GM18858 (cell line): ENCODE measurements at regions not wholly inside any gene's neighbourhood (a gene's known extent, or its start where the extent isn't known, plus 50 kb on each side); places are given as distances from the start of the nearest gene placed in this dataset.

Experiments
- ATAC-seq: cut with Tn5 transposase; IDR thresholded peaks from one replicate; pipeline ENCODE4 v1.9.1; 2021; ENCODE audit not compliant: unreplicated experiment

GRCh38 chr6:98669371-98669770, 165.0 kb upstream of the POU3F2 start:
- no peak for ATAC-seq

GRCh38 chr6:98670045-98670746, 164.2 kb upstream of the POU3F2 start:
- ATAC-seq: no peak

- no peak for ATAC-seq
Observed at GRCh38 chr6:98672681-98673475, 161.5 kb upstream of the POU3F2 start.

GRCh38 chr6:98678481-98678880, 155.9 kb upstream of the POU3F2 start:
- peak; percentile 66 for ATAC-seq

- ATAC-seq: no peak
Observed at GRCh38 chr6:98686008-98686601, 148.3 kb upstream of the POU3F2 start.

- no peak for ATAC-seq
Observed at GRCh38 chr6:98687752-98688151, 146.6 kb upstream of the POU3F2 start.

GRCh38 chr6:98695091-98695801, 139.1 kb upstream of the POU3F2 start:
- no peak for ATAC-seq

GRCh38 chr6:98711380-98711779, 123.0 kb upstream of the POU3F2 start:
- no peak for ATAC-seq

GRCh38 chr6:98716341-98716740, 118.0 kb upstream of the POU3F2 start:
- ATAC-seq: no peak

GRCh38 chr6:98717322-98717877, 117.0 kb upstream of the POU3F2 start:
- ATAC-seq: no peak

GRCh38 chr6:98717988-98718387, 116.4 kb upstream of the POU3F2 start:
- ATAC-seq: no peak

GRCh38 chr6:98724537-98724936, 109.8 kb upstream of the POU3F2 start:
- no peak for ATAC-seq

GRCh38 chr6:98747273-98747672, 87.1 kb upstream of the POU3F2 start:
- ATAC-seq: no peak

- ATAC-seq: no peak
Observed at GRCh38 chr6:98747960-98748359, 86.4 kb upstream of the POU3F2 start.

GRCh38 chr6:98759459-98759858, 74.9 kb upstream of the POU3F2 start:
- ATAC-seq: no peak

GRCh38 chr6:98764373-98764911, 69.9 kb upstream of the POU3F2 start:
- no peak for ATAC-seq

- no peak for ATAC-seq
Observed at GRCh38 chr6:98769546-98769945, 64.8 kb upstream of the POU3F2 start.

- no peak for ATAC-seq
Observed at GRCh38 chr6:98775205-98775604, 59.2 kb upstream of the POU3F2 start.

- peak; percentile 100 for ATAC-seq
Observed at GRCh38 chr6:98777762-98778161, 56.6 kb upstream of the POU3F2 start.

GRCh38 chr6:98779618-98780017, 54.8 kb upstream of the POU3F2 start:
- no peak for ATAC-seq

GRCh38 chr6:98782772-98783171, 51.6 kb upstream of the POU3F2 start:
- no peak for ATAC-seq
